Stimulated activated CD8-positive, alpha-beta memory T cell treated with anti-CD3 and anti-CD28 coated beads, Interleukin-4, amount 100 ng/mL, for 48 hours (primary cell): ENCODE measurements at regions not wholly inside any gene's neighbourhood (a gene's known extent, or its start where the extent isn't known, plus 50 kb on each side); places are given as distances from the start of the nearest gene placed in this dataset.
"Not testable (repeated sequence)": the region's sequence is repeated elsewhere in the genome, so short reads cannot be mapped to it uniquely, and the experiment has no call there.

Experiments used
- DNase-seq: peaks from one replicate; pipeline ENCODE4 v3.0.0-alpha.2; 2020

- DNase-seq, result no peak
Measured at GRCh38 chr5:166062094-166062493, 2229.4 kb upstream of the WWC1 start.

GRCh38 chr5:166062719-166063118 lies 2228.7 kb upstream of the WWC1 start:
- DNase-seq, result no peak

DNA sequence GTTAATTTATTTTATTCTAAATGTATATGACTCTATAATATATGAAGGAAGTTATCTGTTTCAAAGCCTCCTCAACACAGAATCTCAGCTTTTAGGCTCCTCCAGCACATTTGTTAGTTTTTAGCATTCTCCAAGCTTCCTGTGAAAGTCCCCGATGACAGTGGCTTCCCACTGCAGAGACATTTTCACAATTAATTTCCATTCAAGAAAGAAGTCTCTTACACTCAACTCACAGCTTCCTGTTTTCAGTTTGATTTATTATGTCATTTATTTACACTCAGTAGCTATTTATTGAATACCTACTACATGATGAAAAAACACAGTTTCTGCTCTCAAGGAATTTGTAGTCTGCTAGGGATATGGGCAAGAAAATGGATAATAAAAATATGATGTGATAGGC lies 2228.2 kb upstream of the WWC1 start:
- no peak for DNase-seq

GRCh38 chr5:166068547-166069335 lies 2222.7 kb upstream of the WWC1 start:
- DNase-seq, result no peak

- no peak for DNase-seq
Measured at GRCh38 chr5:166073901-166074581, 2217.4 kb upstream of the WWC1 start.

- DNase-seq, result no peak
Measured at GRCh38 chr5:166074582-166075481, 2216.6 kb upstream of the WWC1 start.

- DNase-seq, result no peak
Measured at GRCh38 chr5:166083183-166083959, 2208.1 kb upstream of the WWC1 start.

DNA sequence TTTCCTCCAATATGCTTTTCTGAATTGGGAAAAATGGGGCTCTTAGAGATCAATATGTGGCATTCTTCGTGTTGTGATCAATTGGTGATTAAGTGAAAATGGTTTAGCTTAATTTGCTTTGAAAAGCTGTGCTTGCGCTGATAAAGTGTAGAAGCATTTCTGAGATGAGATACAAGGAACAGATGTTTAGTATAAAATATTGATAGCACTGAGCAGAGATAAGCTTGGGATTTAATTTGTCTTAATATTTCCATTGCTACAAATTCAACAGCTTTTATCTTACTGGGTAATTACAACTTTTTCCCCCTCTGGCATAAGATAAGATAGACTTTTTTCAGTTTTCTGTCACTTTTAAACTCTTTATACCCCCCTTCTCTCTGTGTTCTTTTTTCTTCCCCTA lies 2204.9 kb upstream of the WWC1 start:
- DNase-seq, result no peak

GRCh38 chr5:166088389-166089039 lies 2202.9 kb upstream of the WWC1 start:
- DNase-seq, result no peak

DNA sequence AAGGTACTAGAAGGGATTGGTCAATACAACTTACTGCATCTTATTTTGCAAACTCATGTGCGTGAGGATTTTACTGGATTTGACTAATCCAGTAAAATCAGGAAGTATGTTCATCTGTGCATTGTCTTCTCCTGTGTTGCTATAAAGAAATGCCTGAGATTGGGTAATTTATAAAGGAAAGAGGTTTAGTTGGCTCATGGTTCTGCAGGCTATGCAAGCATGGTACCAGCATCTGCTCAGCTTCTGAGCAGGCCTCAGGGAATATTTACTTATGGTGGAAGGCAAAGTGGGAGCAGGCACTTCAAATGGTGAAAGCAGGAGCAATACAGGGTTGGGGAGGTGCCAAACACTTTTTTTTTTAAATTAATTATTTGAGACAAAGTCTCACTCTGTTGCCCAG lies 2199.5 kb upstream of the WWC1 start:
- no peak for DNase-seq

- DNase-seq, result no peak
Measured at GRCh38 chr5:166093312-166093711, 2198.1 kb upstream of the WWC1 start.

GRCh38 chr5:166102947-166103346 lies 2188.5 kb upstream of the WWC1 start:
- DNase-seq, result no peak

DNA sequence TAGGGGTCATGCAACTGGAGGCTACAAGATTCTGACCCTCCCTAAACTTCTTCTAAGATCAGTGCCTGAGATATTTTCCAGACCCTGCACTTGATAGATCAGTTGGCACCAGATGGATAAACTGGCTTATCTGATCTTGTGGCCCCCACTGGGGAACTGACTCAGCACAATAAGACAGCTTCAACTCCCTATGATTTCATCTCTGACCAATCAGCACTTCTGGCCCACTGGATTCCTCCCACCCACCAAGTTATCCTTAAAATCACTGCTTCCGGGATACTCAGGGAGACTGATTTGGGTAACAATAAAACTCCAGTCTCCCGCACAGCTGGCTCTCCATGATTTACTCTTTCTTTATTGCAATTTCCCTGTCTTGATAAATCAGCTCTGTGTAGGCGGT lies 2180.4 kb upstream of the WWC1 start:
- DNase-seq, result no peak

DNA sequence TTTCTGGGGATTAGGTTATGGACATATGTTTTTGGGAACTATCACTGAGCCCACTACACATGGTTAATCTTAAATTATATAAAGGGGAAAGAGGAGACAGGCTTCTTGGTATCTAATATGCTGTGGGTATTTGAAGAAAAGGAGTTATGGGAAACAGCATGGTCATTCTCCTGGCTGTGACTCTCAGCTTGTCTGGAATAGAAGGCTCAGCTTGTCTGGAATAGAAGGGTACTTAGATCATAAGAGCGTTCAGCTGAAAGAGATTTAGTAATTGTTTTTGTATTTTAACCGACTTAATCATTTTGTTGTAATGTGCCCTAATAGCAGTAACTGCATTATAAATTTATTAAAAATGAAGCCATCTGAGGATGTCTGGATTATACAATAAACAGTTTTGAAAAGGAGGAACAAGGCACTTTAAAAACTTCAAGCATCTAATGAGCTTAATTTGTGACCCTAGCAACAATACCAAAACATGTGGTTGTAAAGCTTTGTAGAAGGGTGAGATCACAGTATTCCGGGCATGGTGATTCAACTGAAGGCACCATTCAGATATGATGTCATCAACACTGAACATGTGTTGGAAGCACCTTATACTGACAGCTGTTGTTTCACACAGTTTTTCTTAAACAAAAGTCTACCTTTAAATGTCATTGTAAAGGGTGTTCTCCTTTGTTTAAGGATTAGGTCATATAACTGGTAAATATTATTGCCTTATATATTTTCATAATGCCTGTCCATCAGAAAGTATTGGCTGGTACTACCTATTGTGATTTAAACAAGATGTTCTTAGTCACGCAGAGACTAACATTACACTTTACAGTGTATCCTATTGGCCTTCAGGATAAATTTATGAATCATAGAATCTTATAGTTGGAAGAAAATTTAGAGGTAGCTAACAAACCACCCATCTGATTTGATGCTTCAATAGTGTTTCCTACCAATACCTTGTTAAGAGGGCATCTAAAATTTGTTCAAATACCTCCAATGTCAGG lies 2174.1 kb upstream of the WWC1 start:
- no peak for DNase-seq

GRCh38 chr5:166119506-166119905 lies 2171.9 kb upstream of the WWC1 start:
- no peak for DNase-seq

DNA sequence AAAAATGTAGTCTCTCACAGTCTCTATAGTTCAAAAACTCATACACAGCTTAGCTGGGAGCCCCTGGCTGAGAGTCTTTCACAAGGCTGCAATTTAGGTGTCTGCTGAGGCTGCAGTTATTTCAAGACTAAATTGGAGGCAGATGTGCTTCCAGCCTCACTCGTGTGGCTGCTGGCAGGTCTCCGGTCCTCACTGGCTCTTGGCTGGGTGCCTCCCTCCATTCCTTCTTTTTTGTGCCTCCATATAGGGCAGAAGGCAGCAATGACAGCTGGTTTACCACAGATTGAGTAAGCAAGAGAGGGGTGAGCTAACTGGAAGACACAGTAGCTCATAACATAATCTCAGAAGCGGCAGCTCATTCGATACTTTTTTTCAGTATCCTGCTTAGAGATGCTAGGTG lies 2167.7 kb upstream of the WWC1 start:
- no peak for DNase-seq

DNA sequence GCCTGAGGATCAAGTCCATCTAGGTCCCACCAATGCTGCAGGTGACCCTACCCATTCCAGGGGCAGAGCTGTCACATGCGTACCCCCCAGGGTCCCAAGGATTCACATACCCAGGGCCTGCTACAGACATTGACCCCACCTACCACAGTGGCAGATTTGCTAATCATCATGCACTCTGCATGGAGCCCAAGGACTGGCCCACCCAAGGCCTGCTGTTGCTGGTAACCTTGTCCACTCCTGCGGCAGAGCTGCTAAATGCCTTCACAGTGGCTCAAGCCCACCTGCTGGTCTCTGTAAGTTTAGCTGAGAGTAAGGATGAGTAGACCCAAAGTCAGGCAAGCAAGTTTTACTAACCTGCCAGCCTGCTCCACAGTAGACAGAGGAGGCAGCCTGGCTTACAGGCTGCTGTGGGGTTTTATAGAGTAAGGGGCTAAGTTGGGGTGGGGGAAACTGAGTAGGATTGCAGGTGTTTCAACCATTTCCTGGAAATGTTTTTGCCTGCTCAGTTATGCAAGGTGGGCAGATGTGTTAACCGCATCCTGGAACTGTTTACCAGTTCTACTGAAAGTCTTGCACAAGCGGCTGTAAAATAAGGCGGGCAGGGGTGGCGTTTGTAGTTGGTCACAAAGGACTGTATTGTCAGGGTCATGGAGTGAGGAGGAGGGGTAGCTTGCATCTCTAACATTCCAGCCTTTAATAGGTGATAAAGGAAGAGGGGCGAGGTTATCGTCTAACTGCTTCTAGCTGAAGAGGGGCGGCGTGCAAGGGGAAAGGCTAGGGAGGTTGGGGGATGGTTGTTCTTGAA lies 2163.5 kb upstream of the WWC1 start:
- DNase-seq, result no peak

- DNase-seq, result not testable (repeated sequence)
Measured at GRCh38 chr5:166145107-166145506, 2146.3 kb upstream of the WWC1 start.

DNA sequence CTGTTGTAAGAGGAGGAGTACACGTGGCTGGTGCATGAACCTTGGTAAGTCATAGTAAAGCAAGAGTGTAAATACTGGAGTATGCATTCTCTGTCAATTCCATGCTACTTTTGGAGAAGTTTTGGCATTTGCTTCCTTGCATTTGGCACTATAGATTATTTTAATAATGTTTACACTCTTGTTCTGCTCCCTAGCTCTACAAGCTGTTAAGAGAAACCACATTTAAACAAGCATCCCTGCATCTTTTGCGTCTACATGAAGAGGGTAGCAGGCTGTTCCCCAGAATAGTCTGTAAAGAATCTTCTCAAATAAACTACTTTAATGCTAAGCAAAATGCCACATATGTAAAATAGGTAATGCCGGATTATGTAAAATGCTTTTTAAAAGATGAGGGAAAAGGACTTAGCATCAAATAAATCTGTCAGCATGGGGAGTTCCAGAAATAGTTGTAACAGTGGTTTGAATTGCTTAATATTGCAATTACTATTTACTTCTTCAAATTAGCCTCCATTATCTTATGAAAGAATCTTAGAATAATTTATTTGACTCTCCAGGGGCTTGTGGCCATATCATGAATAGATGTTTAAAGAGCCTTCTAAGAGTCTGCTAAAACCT lies 2127.3 kb upstream of the WWC1 start:
- DNase-seq, result no peak

DNA sequence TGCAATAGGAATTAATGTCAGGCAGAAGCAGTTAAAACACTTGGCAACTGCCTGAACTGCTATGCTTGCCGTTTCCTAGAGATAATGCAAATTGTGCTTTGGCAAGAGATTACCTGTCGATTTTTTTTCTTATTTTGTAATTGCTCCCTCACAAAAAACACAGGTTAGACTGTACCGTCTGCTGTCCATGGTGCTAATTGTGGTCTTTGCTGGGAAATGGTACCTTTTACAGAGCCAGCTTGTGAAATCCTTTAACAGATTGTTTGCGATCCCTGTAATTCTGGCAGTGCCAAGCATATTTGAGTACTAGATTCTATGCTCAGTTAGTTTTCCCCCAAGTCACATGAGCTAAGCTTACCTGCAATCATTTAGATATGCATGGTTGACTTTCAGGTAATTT lies 2125.8 kb upstream of the WWC1 start:
- no peak for DNase-seq
